ENCODE measurements at regions not wholly inside any gene's neighbourhood (a gene's known extent, or its start where the extent isn't known, plus 50 kb on each side); places are given as distances from the start of the nearest gene placed in this dataset.

DNA sequence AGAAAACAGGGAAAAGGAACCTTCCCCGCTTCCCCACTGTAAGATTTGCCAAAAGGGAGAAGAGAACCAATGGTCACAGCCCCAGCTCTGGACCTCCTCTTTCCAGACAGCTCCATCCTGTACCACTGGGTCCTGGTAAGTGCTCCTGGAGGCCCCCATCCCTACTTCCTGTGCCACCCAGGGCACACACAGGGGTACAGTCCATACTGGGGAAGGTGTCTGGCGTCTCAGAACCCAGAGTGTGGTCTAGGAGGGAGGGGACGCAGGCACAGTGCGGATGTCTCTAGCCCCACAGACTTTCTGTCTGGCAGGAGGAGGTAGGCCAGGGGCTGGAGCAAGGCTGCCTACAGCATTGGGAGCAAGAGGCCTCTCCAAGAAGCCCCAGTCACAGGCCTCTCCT lies 213.3 kb upstream of the IGFBP3 start:
- no peak for TF ChIP-seq POLR2A (IDR thresholded peaks at IDR 0.05)
- TF ChIP-seq, protein P1, sequence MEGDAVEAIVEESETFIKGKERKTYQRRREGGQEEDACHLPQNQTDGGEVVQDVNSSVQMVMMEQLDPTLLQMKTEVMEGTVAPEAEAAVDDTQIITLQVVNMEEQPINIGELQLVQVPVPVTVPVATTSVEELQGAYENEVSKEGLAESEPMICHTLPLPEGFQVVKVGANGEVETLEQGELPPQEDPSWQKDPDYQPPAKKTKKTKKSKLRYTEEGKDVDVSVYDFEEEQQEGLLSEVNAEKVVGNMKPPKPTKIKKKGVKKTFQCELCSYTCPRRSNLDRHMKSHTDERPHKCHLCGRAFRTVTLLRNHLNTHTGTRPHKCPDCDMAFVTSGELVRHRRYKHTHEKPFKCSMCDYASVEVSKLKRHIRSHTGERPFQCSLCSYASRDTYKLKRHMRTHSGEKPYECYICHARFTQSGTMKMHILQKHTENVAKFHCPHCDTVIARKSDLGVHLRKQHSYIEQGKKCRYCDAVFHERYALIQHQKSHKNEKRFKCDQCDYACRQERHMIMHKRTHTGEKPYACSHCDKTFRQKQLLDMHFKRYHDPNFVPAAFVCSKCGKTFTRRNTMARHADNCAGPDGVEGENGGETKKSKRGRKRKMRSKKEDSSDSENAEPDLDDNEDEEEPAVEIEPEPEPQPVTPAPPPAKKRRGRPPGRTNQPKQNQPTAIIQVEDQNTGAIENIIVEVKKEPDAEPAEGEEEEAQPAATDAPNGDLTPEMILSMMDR (IDR thresholded peaks at IDR 0.05) = no peak
